ENCODE measurements at regions not wholly inside any gene's neighbourhood (a gene's known extent, or its start where the extent isn't known, plus 50 kb on each side); places are given as distances from the start of the nearest gene placed in this dataset.
A peak's percentile ranks its signal among the peaks of the same experiment; 100 is the strongest.
"Not testable (repeated sequence)": the region's sequence is repeated elsewhere in the genome, so short reads cannot be mapped to it uniquely, and the experiment has no call there.

- DNase-seq: not testable (repeated sequence)
Measured at GRCh38 chr20:29320216-29320949, 1937.1 kb upstream of the DEFB115 start.

DNA sequence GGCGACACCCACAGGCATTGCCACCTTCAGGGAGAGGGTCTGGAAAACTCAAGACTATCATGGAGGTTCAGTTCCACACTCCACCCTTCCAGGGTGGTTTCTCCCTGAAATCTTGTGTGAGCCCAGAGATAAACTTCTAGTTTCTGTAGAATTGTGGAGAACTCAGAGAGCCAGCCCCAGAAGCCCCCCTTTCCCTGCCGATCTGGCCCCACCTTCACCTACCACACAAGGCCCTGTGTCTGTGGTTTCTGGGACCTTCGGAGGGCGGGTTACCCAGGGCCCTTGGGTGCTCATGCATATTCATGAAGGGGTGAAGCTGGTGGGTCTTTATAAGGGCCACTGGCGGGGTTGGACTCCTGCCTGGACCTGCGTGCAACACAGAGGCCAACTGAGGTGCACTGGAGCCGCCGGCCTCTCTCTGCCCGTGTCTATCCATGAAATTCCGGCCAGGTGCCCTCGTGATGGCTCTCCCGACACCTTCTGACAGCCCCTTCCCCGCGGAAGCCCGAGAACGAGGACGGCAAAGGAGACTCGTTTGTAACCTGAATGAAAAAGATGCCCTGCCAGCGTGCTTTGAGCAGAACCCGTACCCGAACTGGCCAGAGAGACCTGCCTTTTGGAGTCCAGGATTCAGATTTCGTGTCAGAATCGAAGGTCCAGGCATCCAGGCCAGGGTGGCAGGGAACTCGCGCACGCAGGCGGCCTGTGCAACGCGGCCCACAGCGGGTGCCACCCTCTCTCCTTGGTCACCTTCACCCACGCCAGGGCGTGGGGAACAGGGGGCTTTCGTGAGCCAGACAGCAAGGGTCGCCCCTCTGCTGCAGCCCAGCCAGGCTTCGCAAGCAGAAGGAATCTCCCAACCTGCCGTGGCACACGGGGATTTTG, 1933.6 kb upstream of the DEFB115 start:
- not testable (repeated sequence) for DNase-seq

DNA sequence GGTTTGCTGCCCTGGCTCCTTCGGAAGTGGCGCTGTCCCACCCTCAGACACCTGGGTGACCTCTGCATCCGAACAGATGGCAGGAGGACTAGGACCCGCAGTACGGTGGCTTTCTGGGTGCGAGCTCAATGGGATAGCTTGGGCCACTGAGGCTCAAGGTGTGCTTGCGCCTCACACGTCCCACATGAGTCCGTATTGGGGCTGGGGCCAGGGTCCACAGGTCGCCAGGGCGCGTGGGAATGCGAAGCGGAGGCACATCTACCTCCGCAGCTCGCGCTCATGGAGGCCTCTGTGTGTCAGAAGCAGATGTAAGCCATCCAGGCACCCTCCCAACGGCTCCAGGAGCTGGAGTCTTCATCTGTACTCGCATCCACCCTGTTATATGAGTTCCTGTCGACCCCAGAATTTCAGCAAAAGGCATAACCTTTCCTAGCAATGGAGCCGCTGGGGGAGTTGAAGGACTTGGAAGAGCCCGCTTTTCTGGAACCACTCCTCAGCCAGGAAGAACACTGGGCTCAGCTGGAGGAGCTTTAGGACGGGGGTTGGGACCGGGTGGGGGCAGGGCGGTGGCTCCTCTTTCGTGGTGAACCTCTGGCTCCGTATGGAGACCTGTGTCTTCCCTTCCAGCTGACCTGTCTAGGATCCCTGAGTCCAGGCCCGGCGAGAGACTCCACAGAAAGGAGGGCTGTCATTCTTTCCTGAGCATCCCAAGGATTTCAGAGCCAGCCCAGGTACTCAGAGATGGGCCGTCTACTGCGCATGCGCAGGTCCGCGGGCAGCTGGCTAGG, 1932.8 kb upstream of the DEFB115 start:
- not testable (repeated sequence) for DNase-seq

- DNase-seq: no peak
Measured at GRCh38 chr20:29325304-29325640, 1932.2 kb upstream of the DEFB115 start.

DNA sequence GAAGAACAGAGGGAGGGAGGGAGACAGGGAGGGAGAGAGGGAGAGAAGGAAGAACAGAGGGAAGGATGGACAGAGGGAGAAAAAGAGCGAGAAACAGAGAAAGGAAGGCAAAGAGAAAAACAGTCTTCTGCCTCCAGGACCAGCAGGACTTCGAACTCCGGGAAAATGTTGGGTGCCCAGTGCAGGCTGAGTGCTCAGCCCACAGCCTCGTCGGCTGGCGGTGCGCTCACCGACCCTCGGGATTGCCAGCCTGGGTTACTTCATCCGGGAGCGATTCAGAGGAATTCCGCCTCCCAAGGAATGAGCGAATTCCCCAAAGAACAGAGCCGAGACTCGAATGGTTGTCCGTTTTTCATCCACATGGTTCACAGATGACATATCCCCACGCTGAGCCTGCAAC, 1931.7 kb upstream of the DEFB115 start:
- not testable (repeated sequence) for DNase-seq

- no peak for DNase-seq
Measured at GRCh38 chr20:29326376-29327070, 1930.9 kb upstream of the DEFB115 start.

- peak; percentile 33 for DNase-seq
Measured at GRCh38 chr20:29327600-29328420, 1929.7 kb upstream of the DEFB115 start.

GRCh38 chr20:29330429-29331115, 1926.9 kb upstream of the DEFB115 start:
- DNase-seq: not testable (repeated sequence)

- DNase-seq: no peak
Measured at GRCh38 chr20:29349836-29350235, 1907.6 kb upstream of the DEFB115 start.

DNA sequence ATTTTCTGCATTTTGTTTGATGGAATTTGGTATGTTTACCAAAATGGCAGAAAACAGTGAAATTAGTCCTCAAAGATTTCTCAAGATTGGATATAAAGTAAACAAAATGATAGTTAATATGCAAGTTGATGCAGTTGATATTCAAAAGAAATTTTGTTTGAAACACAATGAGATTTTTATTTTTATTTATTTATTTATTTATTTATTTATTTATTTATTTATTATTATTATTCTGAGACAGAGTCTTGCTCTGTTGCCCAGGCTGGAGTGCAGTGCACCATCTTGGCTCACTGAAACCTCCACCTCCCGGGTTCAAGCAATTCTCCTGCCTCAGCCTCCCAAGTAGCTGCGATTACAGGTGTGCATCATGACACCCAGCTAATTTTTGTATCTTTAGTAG, 1881.5 kb upstream of the DEFB115 start:
- not testable (repeated sequence) for DNase-seq

DNA sequence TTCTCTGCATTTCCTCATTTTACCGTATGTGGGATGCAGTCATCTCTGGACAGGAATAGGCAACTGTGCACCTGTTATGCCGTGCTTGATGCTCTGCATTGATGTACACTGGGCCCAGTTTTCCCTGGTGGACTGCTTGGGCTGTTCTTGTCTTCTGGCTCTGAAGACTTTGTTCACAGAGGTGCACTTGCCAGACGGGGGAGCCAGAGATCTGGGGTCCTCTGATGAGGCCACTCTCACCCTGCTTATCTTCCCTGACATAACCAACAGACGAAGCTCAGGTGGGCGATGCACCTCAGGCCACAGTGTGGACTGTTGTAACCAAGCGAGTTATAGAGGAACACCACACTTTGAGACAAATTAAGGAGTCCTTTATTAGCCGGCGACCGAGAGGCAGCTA, 1864.6 kb upstream of the DEFB115 start:
- DNase-seq: not testable (repeated sequence)

DNA sequence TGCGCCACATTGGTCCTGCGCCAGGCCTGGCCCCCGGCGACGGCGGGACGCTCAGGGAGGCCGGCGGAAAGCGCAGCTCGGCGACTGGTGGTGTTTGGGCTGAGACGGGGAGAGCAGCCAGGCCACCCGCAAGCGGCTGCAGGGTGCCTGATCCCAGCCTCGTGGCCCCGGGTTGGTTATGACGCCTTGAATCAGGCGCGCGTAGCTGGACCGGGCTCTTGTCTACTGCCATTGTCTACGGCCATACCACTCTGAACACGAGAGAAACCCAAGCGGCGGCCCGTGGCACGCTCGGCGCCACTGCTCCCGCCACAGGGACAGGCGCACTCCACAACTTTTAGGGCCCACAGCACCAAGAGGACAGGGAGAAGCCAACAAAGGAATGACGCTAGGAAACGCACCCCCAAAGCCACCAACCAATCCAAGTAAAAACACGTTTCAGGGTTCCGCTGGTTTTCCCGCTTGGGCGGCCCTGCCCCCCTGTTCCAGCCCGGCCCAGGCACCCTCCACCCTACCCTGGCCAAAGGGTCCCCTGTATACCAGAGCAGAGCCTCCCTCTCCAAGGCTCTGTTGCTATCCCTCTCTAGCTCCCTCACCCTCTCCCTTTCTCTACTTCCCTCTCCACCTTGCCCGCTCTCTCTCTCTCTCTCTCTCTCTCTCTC, 1849.3 kb upstream of the DEFB115 start:
- no peak for DNase-seq

GRCh38 chr20:29408707-29409106, 1848.8 kb upstream of the DEFB115 start:
- DNase-seq: not testable (repeated sequence)

DNA sequence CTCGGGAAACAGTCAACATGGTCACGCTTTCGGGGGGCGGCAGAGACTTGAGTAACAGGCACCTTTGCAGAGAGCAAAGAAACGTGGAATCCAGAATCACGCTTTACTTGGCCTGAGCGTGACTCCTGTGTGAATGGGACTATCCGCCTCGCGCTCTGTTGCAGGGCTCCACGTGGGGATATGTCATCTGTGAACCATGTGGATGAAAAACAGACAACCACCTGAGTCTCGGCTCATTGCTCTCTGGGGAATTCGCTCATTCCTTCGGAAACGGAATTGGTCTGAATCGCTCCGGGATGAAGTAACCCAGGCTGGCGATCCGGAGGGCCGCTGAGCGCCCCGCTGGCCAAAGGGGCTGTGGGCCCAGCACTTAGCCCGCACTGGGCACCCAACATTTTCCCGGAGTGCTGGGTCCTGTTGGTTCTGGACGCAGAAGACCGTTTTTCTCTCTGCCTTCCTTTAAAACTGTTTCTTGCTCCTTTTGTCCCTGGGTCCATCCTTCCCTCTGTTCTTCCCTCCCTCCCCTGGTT, 1848.2 kb upstream of the DEFB115 start:
- DNase-seq: not testable (repeated sequence)

- no peak for DNase-seq
Measured at GRCh38 chr20:29409833-29410805, 1847.3 kb upstream of the DEFB115 start.

DNA sequence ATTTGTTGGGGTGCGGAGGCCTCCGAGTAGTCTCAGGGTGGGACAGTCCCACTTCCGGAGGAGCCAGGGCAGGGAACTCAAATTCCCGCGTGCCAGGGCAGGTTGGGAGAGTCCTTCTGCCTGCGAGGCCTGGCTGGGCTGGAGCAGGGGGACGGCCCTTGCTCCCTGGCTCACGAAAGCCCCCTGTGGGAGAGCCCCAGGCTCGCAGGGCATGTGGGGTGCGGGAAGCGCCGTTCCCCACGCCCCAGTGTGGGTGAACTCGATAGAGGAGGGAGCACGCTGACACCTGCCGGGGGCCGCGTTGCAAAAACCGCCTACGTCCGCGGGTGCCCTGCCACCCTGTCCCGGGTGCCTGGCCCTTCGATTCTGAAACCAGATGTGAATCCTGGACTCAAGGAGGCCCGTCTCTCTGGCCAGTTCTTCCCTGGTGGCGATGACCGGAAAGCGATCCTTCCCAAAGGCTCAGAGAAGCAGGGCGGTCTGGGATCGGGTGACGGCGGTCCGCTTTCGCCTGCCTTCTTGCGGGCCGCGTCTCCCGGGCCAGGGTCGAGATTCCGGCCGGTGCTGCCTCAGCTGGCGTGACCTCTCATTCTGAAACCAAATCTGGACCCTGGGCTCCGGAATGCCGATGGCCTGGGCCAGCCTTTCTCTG, 1846.5 kb upstream of the DEFB115 start:
- no peak for DNase-seq

- not testable (repeated sequence) for DNase-seq
Measured at GRCh38 chr20:29411458-29411820, 1846.0 kb upstream of the DEFB115 start.

DNA sequence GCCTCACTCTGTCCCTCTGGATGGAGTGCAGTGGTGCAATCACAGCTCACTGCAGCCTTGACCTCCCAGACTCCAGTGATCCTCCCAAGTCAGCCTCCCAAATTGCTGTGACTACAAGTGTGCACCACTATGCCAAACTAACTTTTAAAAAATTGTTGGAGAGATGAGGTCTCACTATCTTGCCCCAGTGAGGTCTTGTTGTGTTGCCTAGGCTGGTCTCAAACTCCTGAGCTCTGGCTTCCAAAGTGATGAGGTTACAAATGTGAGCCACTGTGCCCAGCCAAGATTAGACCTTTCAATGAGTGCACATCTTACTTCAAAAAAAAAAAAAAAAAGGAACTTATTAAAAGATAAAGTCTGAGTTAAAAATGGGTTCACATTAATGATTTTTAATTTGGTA, 1838.1 kb upstream of the DEFB115 start:
- no peak for DNase-seq

Measured in activated CD4-positive, alpha-beta T cell treated with anti-CD3 and anti-CD28 coated beads for 1 hour (primary cell).